K562 (cell line): ENCODE measurements at regions not wholly inside any gene's neighbourhood (a gene's known extent, or its start where the extent isn't known, plus 50 kb on each side); places are given as distances from the start of the nearest gene placed in this dataset.

Source experiments
- SPI1 ChIP-seq: IDR thresholded peaks from 2 replicates; pipeline ENCODE4 v1.6.1; 2011; ENCODE audit warnings: low read depth, low read length, control low read depth, borderline replicate concordance
- ZBTB1 ChIP-seq: sonication (generic); formaldehyde crosslinking; IDR thresholded peaks from 2 replicates; pipeline ENCODE4 v1.8.1; 2023; ENCODE audit warnings: missing genetic modification reagents, low read depth, mild to moderate bottlenecking, borderline replicate concordance

DNA sequence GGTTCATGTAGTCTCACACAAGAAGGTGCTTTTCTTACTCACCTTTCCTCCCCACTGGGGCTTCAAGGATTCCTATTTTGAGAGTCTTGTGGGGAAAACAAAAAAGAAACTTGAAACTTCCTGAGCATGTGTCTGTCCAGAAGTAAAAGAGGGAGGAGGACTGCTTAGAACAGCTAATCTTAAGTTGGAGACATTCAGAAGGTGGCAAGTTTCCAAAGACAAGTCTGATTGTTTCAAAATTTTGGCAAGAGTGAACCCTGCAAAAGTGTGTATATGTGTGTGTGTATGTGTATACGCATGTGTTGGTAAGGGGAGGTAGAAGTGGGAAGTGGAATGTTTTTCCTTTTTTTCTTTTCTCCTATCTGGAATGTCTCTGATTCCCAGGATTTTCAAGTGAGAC lies 189.0 kb upstream of the FRMPD4 start:
- no peak for TF ChIP-seq ZBTB1 (CRISPR knock-in tag)
- no peak for TF ChIP-seq SPI1
